GDM1 (cell line): ENCODE measurements at regions not wholly inside any gene's neighbourhood (a gene's known extent, or its start where the extent isn't known, plus 50 kb on each side); places are given as distances from the start of the nearest gene placed in this dataset.

ENCODE experiments used
- DNase-seq: peaks from one replicate; lab custom pipeline; 2025; lab: John Stamatoyannopoulos, UW

- DNase-seq, result no peak
Observed at GRCh38 chr16:85291302-85292148, 179.3 kb upstream of the CIBAR2 start.

DNA sequence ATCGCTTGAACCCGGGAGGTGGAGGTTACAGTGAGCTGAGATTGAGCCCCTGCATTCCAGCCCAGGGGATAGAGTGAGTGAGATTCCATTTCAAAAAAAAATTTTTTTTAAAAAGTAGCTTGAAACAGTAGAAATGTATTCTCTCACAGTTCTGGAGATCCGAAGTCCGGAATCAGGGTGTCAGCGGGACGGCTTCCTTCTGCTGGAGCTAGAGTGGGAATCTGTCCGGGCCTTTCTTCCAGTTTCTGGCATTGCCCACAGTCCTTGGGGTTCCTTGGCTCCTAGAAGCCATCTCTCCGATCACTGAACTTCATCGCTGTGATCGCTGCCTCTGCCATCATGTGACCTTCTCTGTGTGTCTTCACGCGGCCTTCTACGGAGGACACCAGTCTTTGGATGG, 181.2 kb upstream of the CIBAR2 start:
- no peak for DNase-seq

GRCh38 chr16:85293904-85294642, 181.8 kb upstream of the CIBAR2 start:
- no peak for DNase-seq

- no peak for DNase-seq
Observed at GRCh38 chr16:85294810-85295508, 182.7 kb upstream of the CIBAR2 start.

GRCh38 chr16:85296859-85297660, 184.8 kb upstream of the CIBAR2 start:
- peak; percentile 12 for DNase-seq

DNA sequence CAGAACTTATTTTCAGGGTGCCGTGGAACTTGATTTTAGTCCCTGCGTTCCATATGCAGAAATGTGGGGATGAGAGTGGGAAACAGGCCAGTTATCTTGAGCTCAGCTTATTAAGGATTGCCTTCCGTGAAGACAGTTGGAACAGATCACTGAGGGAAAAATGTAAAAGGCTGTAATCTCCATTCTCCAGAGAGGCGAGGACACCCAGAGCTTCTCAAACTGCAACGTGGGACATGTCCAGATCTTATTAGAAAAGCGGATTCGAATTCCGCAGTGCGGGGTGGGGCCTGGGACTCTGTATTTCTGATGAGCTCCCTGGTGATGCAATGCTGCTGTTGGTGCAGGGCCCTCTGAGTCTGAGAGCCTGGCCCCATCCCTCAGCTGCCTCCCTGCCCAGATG, 185.6 kb upstream of the CIBAR2 start:
- DNase-seq, result no peak

DNA sequence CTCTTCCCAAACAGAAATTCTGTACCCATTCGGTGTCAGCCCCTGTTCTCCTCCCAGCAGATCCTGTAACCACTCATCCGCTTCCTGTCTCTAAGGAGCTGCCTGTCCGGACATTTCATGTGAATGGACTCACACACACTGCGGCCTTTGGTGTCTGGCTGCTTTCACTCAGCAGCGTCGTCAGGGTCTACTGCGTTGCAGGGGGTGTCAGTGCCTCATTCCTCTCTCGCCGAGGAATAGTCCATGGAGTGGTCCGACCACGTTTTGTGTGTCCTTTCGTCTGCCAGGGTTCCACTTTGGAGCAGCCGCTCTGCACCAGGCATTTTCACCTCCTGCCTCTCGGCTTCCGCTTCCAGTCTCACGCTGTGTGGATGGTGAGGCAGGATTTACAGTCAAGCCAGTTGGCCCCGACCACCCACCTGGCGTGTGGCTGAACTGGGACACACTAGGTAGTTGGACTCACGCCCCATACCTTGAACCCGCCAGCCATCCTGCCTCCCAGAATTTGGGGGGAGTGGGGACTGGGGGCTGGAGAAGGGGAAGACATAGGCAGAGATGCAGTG, 188.2 kb upstream of the CIBAR2 start:
- DNase-seq, result no peak

GRCh38 chr16:85301231-85301630, 189.0 kb upstream of the CIBAR2 start:
- DNase-seq, result no peak

GRCh38 chr16:85302018-85302847, 190.0 kb upstream of the CIBAR2 start:
- DNase-seq, result no peak

DNA sequence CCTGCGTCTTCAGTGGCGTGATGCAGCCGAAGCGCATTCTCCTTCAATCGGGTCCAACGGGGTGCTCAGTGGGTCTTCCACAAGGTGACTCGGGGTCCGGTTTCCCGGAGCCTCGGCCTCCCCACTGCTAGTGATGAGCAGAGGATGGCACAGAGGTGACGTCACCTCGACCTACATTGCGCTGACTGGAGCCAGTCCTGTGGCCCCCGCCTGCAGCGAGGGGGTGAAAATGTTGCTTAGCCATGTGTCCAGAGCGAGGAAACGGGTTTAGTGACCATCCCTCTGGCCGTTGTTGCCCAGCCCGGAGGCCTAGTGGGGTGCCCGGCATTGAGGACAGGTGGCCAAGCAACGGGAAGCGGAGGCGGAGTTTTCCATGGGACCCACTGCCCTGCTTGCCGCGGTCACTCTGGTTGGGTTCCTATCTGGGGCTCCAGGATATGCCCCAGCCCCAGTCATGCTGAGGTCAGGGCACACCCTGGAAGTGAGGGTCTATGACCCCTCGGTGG, 190.6 kb upstream of the CIBAR2 start:
- no peak for DNase-seq

- no peak for DNase-seq
Observed at GRCh38 chr16:85303354-85303883, 191.1 kb upstream of the CIBAR2 start.

- DNase-seq, result no peak
Observed at GRCh38 chr16:85304337-85304736, 192.1 kb upstream of the CIBAR2 start.

DNA sequence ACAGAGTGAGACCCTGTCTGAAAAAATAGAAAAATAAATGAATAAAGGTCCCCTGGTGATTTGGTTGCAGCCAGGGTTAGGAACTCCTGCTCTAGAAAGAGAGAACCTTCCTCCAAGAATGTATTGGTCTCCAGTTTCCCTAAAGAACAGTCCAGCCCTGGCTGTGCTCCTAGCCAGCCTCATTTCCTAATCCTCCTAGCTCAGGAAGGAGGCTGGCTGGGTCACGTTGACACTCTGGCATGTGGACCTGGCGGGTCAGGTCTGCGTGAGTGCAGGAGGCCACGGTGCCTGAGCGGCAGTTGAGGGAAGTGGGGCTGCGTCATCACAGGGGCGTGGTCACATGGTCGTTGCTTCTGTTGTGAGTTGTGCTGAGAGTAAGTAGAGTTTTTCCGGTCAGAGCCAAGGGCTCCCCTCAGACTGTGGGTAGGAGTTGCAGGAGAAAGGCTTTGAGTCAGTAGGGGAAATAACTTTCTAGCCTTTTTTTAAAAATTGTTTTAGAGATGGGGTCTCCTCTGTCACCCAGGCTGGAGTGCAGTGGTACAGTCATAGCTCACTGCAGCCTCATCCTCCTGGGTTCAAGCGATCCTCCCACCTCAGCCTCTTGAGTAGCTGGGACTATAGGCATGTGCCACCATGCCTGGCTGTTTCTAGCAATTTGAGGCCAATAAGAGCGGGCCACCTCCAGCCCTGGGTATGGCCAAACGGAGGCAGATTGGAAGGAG, 194.0 kb upstream of the CIBAR2 start:
- DNase-seq, result peak; percentile 72

GRCh38 chr16:85306793-85307551, 194.7 kb upstream of the CIBAR2 start:
- no peak for DNase-seq

- DNase-seq, result no peak
Observed at GRCh38 chr16:85307552-85308364, 195.5 kb upstream of the CIBAR2 start.

DNA sequence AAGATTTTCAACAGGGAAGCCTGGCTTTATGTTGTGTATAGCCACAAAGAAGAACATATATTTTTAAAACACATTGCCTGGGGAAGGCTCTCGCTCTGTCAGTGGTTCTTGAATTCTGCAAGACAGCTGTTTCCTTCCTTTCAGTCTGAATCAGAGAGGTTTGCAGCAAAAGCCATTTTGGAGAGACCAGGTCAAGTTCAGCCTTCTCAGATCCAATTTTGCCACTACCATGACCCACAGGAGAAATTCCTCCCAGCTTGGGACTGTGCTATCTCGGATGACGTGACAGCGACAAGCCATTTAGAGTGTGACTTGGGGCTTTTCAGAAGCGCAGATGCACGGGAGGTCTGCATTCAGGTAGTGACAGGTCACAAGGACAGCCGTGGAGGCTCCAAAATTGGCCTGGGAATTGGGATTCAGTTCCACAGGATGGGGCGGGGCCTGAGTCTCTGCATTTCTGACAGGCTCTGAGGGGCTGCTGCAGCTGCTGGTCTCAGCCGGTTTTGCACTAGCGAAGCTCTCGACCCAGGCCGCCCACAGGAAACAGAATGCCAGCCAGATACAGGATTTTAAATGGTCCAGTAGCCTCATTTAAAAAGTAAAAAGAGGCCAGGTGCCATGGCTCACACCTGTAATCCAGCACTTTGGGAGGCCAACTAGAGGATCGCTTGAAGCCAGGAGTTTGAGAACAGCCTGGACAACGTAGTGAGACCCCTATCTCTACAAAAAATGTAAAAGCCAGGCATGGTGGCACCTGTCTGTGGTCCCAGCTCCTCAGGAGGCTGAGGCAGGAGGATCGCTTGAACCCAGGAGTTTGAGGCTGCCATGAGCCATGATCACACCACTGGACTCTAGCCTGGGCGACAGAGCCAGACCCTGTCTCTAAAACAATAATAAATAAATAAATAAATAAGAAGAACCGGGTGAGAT, 196.6 kb upstream of the CIBAR2 start:
- DNase-seq, result no peak
